Hematopoietic multipotent progenitor cell treated with erythropoietin and hydrocortisone succinate and interleukin-3 and kit ligand, for 17 days (in vitro differentiated cells): ENCODE measurements at regions not wholly inside any gene's neighbourhood (a gene's known extent, or its start where the extent isn't known, plus 50 kb on each side); places are given as distances from the start of the nearest gene placed in this dataset.
"Not testable (repeated sequence)": the region's sequence is repeated elsewhere in the genome, so short reads cannot be mapped to it uniquely, and the experiment has no call there.

ENCODE experiments used
- DNase-seq: peaks from one replicate; pipeline ENCODE4 v3.0.0-alpha.2; 2015; ENCODE audit warnings: low spot score

- DNase-seq = no peak
Measured at GRCh38 chr1:88296642-88297041, 387.4 kb upstream of the PKN2 start.

GRCh38 chr1:88298506-88298905, 385.6 kb upstream of the PKN2 start:
- no peak for DNase-seq

GRCh38 chr1:88300752-88301263, 383.3 kb upstream of the PKN2 start:
- no peak for DNase-seq

GRCh38 chr1:88302843-88303486, 381.1 kb upstream of the PKN2 start:
- DNase-seq = no peak

- DNase-seq = no peak
Measured at GRCh38 chr1:88311265-88311664, 372.8 kb upstream of the PKN2 start.

- no peak for DNase-seq
Measured at GRCh38 chr1:88311907-88312306, 372.2 kb upstream of the PKN2 start.

- DNase-seq = no peak
Measured at GRCh38 chr1:88317396-88317795, 366.7 kb upstream of the PKN2 start.

- DNase-seq = no peak
Measured at GRCh38 chr1:88318740-88319139, 365.3 kb upstream of the PKN2 start.

- DNase-seq = no peak
Measured at GRCh38 chr1:88320291-88320690, 363.8 kb upstream of the PKN2 start.

GRCh38 chr1:88321706-88322105, 362.4 kb upstream of the PKN2 start:
- DNase-seq = no peak

GRCh38 chr1:88324899-88325298, 359.2 kb upstream of the PKN2 start:
- DNase-seq = no peak

GRCh38 chr1:88327391-88328267, 356.4 kb upstream of the PKN2 start:
- DNase-seq = no peak

GRCh38 chr1:88330201-88330600, 353.9 kb upstream of the PKN2 start:
- no peak for DNase-seq

- no peak for DNase-seq
Measured at GRCh38 chr1:88333086-88333695, 350.9 kb upstream of the PKN2 start.

GRCh38 chr1:88341447-88341846, 342.6 kb upstream of the PKN2 start:
- no peak for DNase-seq

- not testable (repeated sequence) for DNase-seq
Measured at GRCh38 chr1:88342081-88342480, 342.0 kb upstream of the PKN2 start.

- no peak for DNase-seq
Measured at GRCh38 chr1:88350648-88351047, 333.4 kb upstream of the PKN2 start.

- DNase-seq = no peak
Measured at GRCh38 chr1:88351960-88352359, 332.1 kb upstream of the PKN2 start.

- DNase-seq = no peak
Measured at GRCh38 chr1:88354256-88354655, 329.8 kb upstream of the PKN2 start.

GRCh38 chr1:88357729-88358128, 326.3 kb upstream of the PKN2 start:
- no peak for DNase-seq

GRCh38 chr1:88371436-88372023, 312.5 kb upstream of the PKN2 start:
- DNase-seq = no peak

- no peak for DNase-seq
Measured at GRCh38 chr1:88375977-88376376, 308.1 kb upstream of the PKN2 start.

- DNase-seq = no peak
Measured at GRCh38 chr1:88376421-88376820, 307.7 kb upstream of the PKN2 start.
